ENCODE measurements at regions not wholly inside any gene's neighbourhood (a gene's known extent, or its start where the extent isn't known, plus 50 kb on each side); places are given as distances from the start of the nearest gene placed in this dataset.

DNA sequence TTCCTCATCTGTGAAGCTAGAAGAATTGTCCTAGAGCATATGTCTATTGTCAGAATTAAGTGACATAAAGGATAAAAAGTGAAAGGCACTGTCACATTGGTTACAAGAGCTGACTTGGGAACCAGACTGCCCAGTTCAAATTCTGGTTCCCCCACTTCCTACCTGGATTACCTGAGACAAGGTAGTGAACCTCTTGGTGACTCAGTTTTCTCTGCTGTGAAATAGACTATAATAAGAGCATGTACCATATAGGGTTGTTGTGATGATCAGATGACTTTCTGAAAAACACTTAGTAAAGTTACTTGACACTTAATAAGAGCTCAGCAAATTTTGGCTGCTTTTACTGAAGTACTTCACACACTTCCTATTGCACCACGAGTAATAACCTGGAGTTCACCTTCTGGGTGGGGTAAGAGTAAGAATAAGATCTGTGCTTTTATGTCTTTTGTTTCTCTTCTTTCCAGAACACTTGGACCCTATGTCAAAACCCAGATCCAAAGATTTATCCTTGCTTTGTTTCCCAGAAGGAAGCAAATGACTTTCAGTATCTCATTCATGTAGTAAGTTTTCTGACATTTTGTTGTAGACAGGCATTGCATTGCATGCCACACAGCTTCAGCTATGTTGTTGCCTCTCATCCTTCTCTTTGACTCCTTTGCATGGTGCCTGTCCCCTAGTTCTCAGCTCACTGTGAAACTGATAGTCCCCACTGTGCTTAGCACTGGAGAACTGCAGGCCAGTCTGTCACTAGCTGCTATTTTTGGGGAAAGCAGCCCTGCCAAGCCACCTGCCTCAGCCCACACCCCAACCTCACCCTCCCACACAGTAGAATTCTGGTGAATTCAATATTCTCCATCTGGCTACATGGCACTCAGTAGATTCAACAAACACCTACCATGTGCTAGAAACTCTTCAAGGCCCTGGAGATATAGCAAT lies 121.8 kb upstream of the POU2AF2 start:
- Histone ChIP-seq H3K4me3 (ENCODE audit: low read depth in 1 of 3, low read length in 3 of 3) (no peak overlapping the region), H3K9me3 (ENCODE audit: control insufficient read depth in 4 of 4, low read length in 3 of 4) (no peaks in the 10 kb centered on the region), H3K9ac (ENCODE audit: low read depth in 1 of 2, low read length in 2 of 2) (no peak overlapping the region), H3K36me3 (ENCODE audit: control insufficient read depth in 4 of 4, insufficient read depth in 3 of 4, low read depth in 1 of 4, low read length in 3 of 4) (no peaks in the 10 kb centered on the region), H3K27me3 (ENCODE audit: control insufficient read depth in 4 of 4, insufficient read depth in 4 of 4, low read length in 3 of 4) (no peaks in the 10 kb centered on the region), H3K27ac (ENCODE audit: low read depth in 1 of 2, low read length in 2 of 2) (no peak overlapping the region), H3K4me1 (ENCODE audit: control insufficient read depth in 4 of 4, insufficient read depth in 4 of 4, low read length in 3 of 4) (no peaks in the 10 kb centered on the region)
- TF ChIP-seq HNF4A (conservative IDR thresholded peaks at IDR 0.05) (no peak), HNF4G (IDR thresholded peaks at IDR 0.05) (no peak)
- TF ChIP-seq, protein P1, sequence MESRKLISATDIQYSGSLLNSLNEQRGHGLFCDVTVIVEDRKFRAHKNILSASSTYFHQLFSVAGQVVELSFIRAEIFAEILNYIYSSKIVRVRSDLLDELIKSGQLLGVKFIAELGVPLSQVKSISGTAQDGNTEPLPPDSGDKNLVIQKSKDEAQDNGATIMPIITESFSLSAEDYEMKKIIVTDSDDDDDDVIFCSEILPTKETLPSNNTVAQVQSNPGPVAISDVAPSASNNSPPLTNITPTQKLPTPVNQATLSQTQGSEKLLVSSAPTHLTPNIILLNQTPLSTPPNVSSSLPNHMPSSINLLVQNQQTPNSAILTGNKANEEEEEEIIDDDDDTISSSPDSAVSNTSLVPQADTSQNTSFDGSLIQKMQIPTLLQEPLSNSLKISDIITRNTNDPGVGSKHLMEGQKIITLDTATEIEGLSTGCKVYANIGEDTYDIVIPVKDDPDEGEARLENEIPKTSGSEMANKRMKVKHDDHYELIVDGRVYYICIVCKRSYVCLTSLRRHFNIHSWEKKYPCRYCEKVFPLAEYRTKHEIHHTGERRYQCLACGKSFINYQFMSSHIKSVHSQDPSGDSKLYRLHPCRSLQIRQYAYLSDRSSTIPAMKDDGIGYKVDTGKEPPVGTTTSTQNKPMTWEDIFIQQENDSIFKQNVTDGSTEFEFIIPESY (IDR thresholded peaks at IDR 0.05), result no peak
- 48% methylated on average over 1 of the region's 1 CpG for WGBS
- DNase-seq (ENCODE audit: low spot score), result no peak

DNA sequence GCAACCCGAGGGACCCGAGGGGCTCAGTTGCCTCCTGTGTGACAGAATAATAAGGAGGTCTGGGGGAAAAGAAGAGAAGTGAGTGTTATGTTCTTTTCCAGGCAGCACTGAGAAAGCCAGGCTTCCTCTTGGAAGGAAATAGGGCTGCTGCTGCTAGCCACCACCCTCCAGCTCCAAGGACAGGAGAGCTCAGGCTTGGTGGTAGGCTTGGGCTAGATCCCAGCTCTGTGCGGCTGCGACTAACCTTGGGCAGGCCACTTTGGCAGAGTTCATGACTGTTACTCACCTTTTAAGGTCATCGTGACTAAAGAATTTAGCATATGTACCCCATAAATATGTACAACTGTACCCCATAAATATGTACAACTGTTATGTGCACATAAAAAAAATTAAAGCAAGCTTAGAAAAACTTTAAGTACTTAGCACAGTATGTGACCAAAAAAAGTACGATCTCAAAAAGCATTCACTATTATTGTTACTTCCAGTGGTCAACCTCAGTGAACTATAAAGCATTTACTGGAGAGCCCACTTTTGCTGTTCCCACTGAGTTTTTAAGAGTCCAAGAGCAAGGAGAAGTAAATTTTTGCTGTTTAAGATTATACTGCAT lies 124.7 kb upstream of the POU2AF2 start:
- DNase-seq (ENCODE audit: low spot score), result no peak
- H3K9me3 ChIP-seq (ENCODE audit: control insufficient read depth in 4 of 4, low read length in 3 of 4), result no peaks in the 10 kb centered on the region
- no peak overlapping the region for H3K27ac ChIP-seq (ENCODE audit: low read depth in 1 of 2, low read length in 2 of 2)
- no peaks in the 10 kb centered on the region for H3K27me3 ChIP-seq (ENCODE audit: control insufficient read depth in 4 of 4, insufficient read depth in 4 of 4, low read length in 3 of 4)
- TF ChIP-seq TAF1 (conservative IDR thresholded peaks at IDR 0.05), result no peak
- TF ChIP-seq, protein P2, sequence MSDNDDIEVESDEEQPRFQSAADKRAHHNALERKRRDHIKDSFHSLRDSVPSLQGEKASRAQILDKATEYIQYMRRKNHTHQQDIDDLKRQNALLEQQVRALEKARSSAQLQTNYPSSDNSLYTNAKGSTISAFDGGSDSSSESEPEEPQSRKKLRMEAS (IDR thresholded peaks at IDR 0.05), result no peak
- TF ChIP-seq EGR1 (IDR thresholded peaks at IDR 0.05; ENCODE audit: low read depth in 2 of 2), result no peak
- no peak for TF ChIP-seq FOXA1 (IDR thresholded peaks at IDR 0.05)
- TF ChIP-seq JUND (IDR thresholded peaks at IDR 0.05), result no peak
- no peak for TF ChIP-seq HNF4A (conservative IDR thresholded peaks at IDR 0.05)
- no peak for TF ChIP-seq NR2F2 (IDR thresholded peaks at IDR 0.05)
- TF ChIP-seq, protein P3, sequence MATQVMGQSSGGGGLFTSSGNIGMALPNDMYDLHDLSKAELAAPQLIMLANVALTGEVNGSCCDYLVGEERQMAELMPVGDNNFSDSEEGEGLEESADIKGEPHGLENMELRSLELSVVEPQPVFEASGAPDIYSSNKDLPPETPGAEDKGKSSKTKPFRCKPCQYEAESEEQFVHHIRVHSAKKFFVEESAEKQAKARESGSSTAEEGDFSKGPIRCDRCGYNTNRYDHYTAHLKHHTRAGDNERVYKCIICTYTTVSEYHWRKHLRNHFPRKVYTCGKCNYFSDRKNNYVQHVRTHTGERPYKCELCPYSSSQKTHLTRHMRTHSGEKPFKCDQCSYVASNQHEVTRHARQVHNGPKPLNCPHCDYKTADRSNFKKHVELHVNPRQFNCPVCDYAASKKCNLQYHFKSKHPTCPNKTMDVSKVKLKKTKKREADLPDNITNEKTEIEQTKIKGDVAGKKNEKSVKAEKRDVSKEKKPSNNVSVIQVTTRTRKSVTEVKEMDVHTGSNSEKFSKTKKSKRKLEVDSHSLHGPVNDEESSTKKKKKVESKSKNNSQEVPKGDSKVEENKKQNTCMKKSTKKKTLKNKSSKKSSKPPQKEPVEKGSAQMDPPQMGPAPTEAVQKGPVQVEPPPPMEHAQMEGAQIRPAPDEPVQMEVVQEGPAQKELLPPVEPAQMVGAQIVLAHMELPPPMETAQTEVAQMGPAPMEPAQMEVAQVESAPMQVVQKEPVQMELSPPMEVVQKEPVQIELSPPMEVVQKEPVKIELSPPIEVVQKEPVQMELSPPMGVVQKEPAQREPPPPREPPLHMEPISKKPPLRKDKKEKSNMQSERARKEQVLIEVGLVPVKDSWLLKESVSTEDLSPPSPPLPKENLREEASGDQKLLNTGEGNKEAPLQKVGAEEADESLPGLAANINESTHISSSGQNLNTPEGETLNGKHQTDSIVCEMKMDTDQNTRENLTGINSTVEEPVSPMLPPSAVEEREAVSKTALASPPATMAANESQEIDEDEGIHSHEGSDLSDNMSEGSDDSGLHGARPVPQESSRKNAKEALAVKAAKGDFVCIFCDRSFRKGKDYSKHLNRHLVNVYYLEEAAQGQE (IDR thresholded peaks at IDR 0.05), result no peak
- no peak for TF ChIP-seq YY1 (IDR thresholded peaks at IDR 0.05)
- TF ChIP-seq HNF4G (IDR thresholded peaks at IDR 0.05), result no peak
- no peak for TF ChIP-seq RXRA (IDR thresholded peaks at IDR 0.05)
- TF ChIP-seq GABPA (IDR thresholded peaks at IDR 0.05 in 1 of 2, conservative IDR thresholded peaks at IDR 0.05 in 1 of 2), result no peak
- TF ChIP-seq, protein P4, sequence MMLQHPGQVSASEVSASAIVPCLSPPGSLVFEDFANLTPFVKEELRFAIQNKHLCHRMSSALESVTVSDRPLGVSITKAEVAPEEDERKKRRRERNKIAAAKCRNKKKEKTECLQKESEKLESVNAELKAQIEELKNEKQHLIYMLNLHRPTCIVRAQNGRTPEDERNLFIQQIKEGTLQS (IDR thresholded peaks at IDR 0.05), result no peak
- TF ChIP-seq, protein P5, sequence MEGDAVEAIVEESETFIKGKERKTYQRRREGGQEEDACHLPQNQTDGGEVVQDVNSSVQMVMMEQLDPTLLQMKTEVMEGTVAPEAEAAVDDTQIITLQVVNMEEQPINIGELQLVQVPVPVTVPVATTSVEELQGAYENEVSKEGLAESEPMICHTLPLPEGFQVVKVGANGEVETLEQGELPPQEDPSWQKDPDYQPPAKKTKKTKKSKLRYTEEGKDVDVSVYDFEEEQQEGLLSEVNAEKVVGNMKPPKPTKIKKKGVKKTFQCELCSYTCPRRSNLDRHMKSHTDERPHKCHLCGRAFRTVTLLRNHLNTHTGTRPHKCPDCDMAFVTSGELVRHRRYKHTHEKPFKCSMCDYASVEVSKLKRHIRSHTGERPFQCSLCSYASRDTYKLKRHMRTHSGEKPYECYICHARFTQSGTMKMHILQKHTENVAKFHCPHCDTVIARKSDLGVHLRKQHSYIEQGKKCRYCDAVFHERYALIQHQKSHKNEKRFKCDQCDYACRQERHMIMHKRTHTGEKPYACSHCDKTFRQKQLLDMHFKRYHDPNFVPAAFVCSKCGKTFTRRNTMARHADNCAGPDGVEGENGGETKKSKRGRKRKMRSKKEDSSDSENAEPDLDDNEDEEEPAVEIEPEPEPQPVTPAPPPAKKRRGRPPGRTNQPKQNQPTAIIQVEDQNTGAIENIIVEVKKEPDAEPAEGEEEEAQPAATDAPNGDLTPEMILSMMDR (IDR thresholded peaks at IDR 0.05; ENCODE audit: low read depth, low read length, missing input control), result no peak
- no peak for TF ChIP-seq FOXA2 (IDR thresholded peaks at IDR 0.05)
- TF ChIP-seq RAD21 (IDR thresholded peaks at IDR 0.05), result no peak
- 80% methylated on average over 6 of the region's 6 CpGs for WGBS
- no peaks in the 10 kb centered on the region for H3K4me1 ChIP-seq (ENCODE audit: control insufficient read depth in 4 of 4, insufficient read depth in 4 of 4, low read length in 3 of 4)
- no peak overlapping the region for H3K9ac ChIP-seq (ENCODE audit: low read depth in 1 of 2, low read length in 2 of 2)
- no peaks in the 10 kb centered on the region for H3K36me3 ChIP-seq (ENCODE audit: control insufficient read depth in 4 of 4, insufficient read depth in 3 of 4, low read depth in 1 of 4, low read length in 3 of 4)
- H3K4me3 ChIP-seq (ENCODE audit: low read depth in 1 of 3, low read length in 3 of 3), result no peak overlapping the region
